Hematopoietic multipotent progenitor cell treated with erythropoietin and hydrocortisone succinate and interleukin-3 and kit ligand, for 6 days (in vitro differentiated cells): ENCODE measurements at regions not wholly inside any gene's neighbourhood (a gene's known extent, or its start where the extent isn't known, plus 50 kb on each side); places are given as distances from the start of the nearest gene placed in this dataset.

Experiments
- DNase-seq: peaks from one replicate; pipeline ENCODE4 v3.0.0-alpha.2; 2015

- DNase-seq = no peak
Observed at GRCh38 chr16:6249863-6250262, 1082.8 kb upstream of the RBFOX1 start.

- no peak for DNase-seq
Observed at GRCh38 chr16:6248199-6248598, 1084.4 kb upstream of the RBFOX1 start.

DNA sequence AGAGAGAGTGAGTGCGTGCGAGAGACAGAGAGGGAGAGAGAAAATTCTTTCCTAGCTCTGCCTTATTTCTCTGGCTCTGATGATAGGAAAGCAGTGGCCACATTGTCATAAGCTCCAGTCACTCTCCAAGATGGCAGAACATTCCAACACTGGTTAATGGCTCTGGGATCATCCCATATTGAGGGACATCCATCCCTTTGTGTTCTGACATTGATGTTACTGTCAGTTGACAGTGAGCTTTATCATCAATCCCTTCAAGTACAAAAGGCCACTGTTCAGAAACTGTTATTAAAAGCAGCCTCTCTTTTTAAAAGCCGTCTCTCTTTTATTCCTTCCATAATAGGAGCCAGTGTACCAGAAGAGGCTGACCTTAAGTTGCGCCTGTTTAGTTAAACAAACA lies 1084.9 kb upstream of the RBFOX1 start:
- DNase-seq = no peak

DNA sequence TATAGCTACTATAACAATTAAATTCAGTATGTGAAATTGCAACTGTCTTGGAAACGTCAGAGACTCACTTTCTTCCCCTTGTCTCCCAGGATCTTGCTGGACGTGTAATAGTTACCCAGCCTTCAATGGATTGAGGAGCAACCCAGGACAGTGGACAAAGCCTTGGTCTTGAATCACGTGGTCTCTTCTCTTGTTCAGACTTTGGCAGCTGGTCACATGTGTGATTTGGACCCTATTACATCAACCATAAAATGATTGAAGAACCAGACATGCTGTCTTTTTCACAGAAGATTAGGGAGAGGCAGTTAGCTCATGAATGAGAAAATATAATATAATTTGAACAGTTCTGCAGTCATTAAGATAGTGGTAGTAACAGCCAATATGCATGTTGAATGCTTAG lies 1085.5 kb upstream of the RBFOX1 start:
- DNase-seq = no peak

DNA sequence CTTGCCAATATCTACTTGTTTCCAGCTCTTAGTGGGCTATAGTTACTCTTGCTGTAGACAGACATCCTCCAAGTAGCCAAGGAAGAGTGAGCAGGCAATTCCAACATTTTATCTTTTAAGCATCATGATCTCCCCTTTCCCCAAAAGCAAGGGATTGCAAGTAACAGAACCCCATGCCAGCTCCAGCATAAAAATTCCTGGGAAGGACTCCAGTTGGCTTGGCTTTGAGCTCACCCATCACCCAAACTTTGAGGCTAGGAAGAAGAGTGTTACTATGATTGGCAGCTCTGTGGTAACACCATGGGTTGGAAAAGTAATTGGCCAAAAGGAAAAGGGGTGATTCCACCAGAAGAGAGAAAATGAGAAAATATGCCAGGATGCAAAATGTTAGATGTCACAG lies 1086.4 kb upstream of the RBFOX1 start:
- DNase-seq = no peak

GRCh38 chr16:6232056-6232455 lies 1100.6 kb upstream of the RBFOX1 start:
- no peak for DNase-seq

DNA sequence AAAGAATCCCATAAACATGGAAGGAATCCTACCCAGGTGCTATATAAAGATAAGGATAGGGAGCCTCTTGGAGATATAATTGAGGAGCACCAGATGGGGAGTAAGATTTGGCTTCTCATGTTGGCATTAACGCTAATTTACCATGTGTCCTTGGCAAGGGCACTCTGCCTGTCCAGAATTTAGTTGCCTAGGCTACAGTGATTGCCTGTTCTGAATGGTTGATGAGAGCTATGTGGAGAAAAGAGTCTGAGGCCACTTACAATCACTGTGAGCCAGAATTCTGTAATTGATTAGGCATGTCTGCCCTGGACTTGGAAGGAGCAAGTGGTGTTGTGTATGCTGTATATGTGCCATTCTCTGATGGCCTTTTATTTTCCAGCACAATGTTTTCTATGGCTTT lies 1101.2 kb upstream of the RBFOX1 start:
- no peak for DNase-seq

- DNase-seq = no peak
Observed at GRCh38 chr16:6229186-6229585, 1103.5 kb upstream of the RBFOX1 start.

DNA sequence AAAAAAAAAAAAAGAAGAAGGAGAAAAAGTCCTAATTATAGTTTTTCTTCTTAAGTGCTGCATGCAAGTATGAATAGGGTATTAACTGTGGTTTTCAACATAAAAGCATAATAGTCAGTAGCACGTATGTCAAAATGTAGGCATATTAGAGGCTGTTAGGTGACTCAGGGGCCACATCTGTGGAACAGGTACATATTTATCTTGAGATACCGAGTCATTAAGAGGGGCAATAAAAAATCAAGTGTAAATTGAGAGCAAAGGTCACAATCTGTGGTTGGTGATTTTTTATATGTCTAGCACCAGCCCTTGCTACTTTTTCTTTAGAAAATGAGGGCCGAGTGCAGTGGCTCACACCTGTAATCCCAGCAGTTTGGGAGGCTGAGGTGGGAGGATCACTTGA lies 1113.8 kb upstream of the RBFOX1 start:
- DNase-seq = no peak

DNA sequence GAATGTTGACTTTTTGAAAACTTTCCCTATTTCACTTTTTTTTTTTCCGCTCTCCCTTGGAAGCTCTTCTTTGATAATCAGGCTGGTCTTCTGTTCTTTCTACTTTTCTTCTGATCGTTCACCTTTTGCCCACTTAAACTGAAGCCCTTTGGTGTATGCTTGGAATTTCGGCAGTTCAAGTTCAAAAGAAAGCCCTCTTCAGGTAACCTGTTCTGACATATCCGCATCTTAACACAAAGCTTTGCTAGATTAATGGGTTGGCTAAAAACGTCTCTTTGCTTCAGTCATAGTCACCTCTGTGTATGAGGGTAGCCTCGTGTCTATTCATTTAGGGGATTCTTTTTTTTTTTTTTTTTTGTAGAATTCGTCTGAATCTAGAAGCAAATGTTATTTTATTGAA lies 1115.8 kb upstream of the RBFOX1 start:
- no peak for DNase-seq

GRCh38 chr16:6211644-6212043 lies 1114.0 kb upstream of the EEF2KMT start:
- no peak for DNase-seq

- no peak for DNase-seq
Observed at GRCh38 chr16:6209355-6209930, 1111.8 kb upstream of the EEF2KMT start.

DNA sequence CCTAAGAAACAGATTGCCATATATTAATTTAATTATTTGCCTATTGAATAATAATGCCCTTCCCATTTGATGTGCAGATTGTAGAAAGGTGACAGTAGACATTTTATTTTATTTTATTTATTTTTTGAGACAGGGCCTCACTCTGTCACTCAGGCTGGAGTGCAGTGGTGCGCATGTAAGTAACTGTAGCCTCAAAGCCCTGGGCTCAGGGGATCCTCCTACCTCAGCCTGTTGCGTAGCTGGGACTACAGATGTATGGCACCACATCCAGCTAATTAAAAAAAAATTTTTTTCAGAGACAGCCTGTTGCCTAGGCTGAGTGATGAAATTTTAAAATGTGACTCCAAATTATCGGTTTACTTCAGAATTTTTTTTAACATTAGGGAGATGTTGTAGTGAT lies 1110.0 kb upstream of the EEF2KMT start:
- DNase-seq = no peak

DNA sequence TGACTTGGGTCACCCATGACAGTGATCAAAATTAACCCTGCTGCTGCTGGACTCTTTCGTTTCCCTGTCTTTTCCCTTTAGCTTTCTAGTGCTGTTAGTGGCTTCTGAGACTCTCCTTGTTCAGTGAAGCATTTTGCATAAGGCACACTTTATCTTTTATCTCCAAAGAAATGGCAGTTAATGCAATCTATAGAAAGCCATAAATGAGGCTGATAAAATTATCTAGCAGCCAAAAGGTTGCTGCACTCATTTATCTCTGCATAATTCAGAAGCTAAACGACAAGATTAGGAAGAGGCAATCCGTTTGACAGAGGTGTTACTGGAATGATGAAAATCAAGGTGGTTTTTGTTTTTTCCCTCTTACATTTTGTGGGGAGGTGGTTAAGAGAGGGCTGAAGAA lies 1109.5 kb upstream of the EEF2KMT start:
- no peak for DNase-seq

- no peak for DNase-seq
Observed at GRCh38 chr16:6206080-6206479, 1108.5 kb upstream of the EEF2KMT start.

GRCh38 chr16:6204945-6205344 lies 1107.3 kb upstream of the EEF2KMT start:
- no peak for DNase-seq

DNA sequence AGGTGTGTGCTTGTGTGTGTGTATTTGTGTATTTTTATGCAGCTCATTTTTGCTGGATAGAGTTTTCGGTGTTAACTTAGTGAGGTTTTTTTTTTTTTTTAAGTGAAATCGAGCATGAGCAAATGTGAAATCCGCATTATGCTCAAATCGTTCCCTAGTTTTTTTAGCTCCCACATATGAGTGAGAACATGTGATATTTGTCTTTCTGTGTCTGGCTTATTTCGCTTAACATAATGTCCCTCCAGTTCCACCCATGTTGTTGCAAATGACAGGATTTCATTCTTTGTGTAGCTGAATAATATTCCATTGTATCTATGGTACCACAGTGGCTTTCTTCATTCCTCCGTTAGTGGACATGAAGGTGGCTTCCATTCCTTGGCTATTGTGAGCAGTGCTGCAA lies 1103.3 kb upstream of the EEF2KMT start:
- DNase-seq = no peak

- DNase-seq = no peak
Observed at GRCh38 chr16:6200271-6200670, 1102.7 kb upstream of the EEF2KMT start.

DNA sequence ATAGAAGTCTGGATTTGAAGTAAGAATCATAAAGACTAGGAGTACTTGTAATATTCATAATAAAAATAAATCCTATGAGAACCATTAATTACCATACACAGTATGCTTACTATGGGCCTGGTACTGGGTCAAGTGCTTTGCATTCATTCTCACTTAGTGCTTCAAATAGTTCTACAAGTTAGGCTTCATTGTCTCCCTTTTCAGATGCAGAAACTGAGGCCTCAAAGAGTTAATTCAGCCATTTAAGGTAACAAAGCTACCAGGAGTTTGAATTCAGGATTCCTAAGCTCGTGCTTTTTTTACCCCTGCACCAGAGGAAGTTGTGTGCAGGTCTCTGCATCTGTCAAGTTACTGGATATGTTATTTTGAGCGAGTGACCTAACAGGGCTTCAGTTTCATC lies 1098.4 kb upstream of the EEF2KMT start:
- no peak for DNase-seq

GRCh38 chr16:6193718-6194117 lies 1096.1 kb upstream of the EEF2KMT start:
- peak; percentile 19 for DNase-seq

- no peak for DNase-seq
Observed at GRCh38 chr16:6192984-6193383, 1095.4 kb upstream of the EEF2KMT start.

- no peak for DNase-seq
Observed at GRCh38 chr16:6192532-6192931, 1094.9 kb upstream of the EEF2KMT start.

DNA sequence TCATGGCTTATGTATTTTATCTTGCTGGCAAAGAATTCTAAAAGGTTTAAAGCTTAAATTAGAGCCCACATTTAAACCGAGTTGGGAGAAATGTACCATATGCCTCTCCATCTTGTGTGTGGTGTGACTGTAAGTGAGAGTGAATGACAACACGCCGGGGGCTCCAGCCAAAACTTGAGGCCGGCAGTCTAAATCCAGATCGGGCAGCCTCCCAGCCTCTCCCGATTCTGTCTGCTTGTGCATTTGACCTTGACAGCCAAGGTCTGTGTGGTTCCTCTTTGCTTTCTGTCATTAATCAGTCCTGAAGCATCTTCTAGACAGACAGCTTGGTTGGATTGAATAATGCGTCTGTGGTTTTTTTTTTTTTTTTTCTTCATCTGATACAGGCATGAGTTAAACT lies 1093.2 kb upstream of the EEF2KMT start:
- no peak for DNase-seq

DNA sequence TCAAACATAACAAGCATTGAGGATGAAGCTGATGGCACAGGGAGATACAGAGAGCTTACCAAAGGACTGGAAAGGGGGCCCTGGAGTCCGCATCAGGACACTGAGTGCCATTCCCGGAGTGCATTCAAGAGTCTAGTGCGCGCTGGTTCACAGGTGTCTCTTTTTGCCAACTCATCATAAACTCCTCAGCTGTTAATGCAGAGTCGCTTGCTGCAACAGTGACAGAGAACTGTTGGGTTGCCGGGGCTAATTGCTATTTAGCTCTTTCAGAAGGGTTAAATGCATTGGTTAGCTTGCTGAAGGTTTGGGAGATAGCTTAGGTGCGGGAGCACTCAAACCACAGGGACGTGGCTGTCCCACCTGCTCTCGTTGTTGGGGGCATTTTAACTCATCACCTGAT lies 1091.6 kb upstream of the EEF2KMT start:
- DNase-seq = no peak

GRCh38 chr16:6177616-6178180 lies 1080.1 kb upstream of the EEF2KMT start:
- no peak for DNase-seq

DNA sequence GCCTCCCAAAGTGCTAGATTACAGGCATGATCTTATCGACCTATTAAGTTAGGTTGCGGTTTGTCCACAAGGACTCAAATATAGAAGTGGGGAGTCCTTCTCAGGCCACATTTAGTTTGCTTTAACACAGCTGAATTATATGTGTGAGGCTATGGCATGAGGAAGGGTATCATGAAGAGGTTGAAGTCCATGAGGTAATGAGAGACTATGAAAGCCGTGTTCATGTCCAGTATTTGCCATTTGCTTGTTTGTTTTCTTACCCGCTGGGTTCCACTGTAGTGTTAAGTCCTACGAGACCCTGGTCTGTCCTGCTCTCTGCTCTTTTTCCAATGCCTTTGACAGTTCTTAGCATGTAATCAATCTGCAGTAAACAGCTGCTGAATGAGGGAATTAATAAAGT lies 1072.4 kb upstream of the EEF2KMT start:
- no peak for DNase-seq
